Smooth muscle cell (in vitro differentiated cells): ENCODE measurements at regions not wholly inside any gene's neighbourhood (a gene's known extent, or its start where the extent isn't known, plus 50 kb on each side); places are given as distances from the start of the nearest gene placed in this dataset.
"Not testable (repeated sequence)": the region's sequence is repeated elsewhere in the genome, so short reads cannot be mapped to it uniquely, and the experiment has no call there.

ENCODE experiments used
- DNase-seq: peaks from one replicate; lab custom pipeline; 2025; ENCODE audit not compliant: unreplicated experiment; lab: John Stamatoyannopoulos, UW
- H2AFZ ChIP-seq: fragments of 200-600 bp; sonication (generic); 2 replicates; pipeline ENCODE4 v1.6.0; 2016; ENCODE audit warnings: antibody characterized with exemption, low read depth, mild to moderate bottlenecking
- H3F3A ChIP-seq: fragments of 200-600 bp; sonication (generic); 2 replicates; pipeline ENCODE4 v1.6.0; 2017; ENCODE audit warnings: antibody characterized with exemption, low read depth
- H3K27ac ChIP-seq: fragments of 200-600 bp; sonication (generic); 2 replicates; pipeline ENCODE4 v1.5.1; 2016; ENCODE audit warnings: low read depth, mild to moderate bottlenecking
- H3K27me3 ChIP-seq: fragments of 200-600 bp; sonication (generic); 2 replicates; pipeline ENCODE4 v1.6.1; 2016; ENCODE audit warnings: low read depth, mild to moderate bottlenecking
- H3K36me3 ChIP-seq: fragments of 200-600 bp; sonication (generic); 2 replicates; pipeline ENCODE4 v1.5.1; 2016; ENCODE audit warnings: low read depth
- H3K4me1 ChIP-seq: fragments of 200-600 bp; sonication (generic); 2 replicates; pipeline ENCODE4 v1.5.1; 2016; ENCODE audit warnings: low read depth
- H3K4me2 ChIP-seq: fragments of 200-600 bp; sonication (generic); 2 replicates; pipeline ENCODE4 v1.6.0; 2016; ENCODE audit warnings: mild to moderate bottlenecking
- H3K4me3 ChIP-seq: fragments of 200-600 bp; sonication (generic); 2 replicates; pipeline ENCODE4 v1.5.1; 2016; ENCODE audit warnings: mild to moderate bottlenecking
- H3K79me2 ChIP-seq: fragments of 200-600 bp; sonication (generic); 2 replicates; pipeline ENCODE4 v1.6.0; 2016; ENCODE audit warnings: low read depth, mild to moderate bottlenecking
- H3K9ac ChIP-seq: fragments of 200-600 bp; sonication (generic); 2 replicates; pipeline ENCODE4 v1.6.0; 2016; ENCODE audit warnings: low read depth
- H3K9me3 ChIP-seq: fragments of 200-600 bp; sonication (generic); replicated peaks from 2 replicates; pipeline ENCODE4 v1.5.1; 2016; ENCODE audit warnings: low read depth
- H4K20me1 ChIP-seq: fragments of 200-600 bp; sonication (generic); 2 replicates; pipeline ENCODE4 v1.6.0; 2016; ENCODE audit warnings: low read depth
- CTCF ChIP-seq: fragments of 200-600 bp; sonication (generic); IDR thresholded peaks from 2 replicates; pipeline ENCODE4 v1.5.1; 2017; ENCODE audit warnings: borderline replicate concordance, mild to moderate bottlenecking, antibody characterized with exemption; ENCODE audit not compliant: insufficient read depth, poor library complexity, severe bottlenecking
- WGBS: methylation state at CpG from one replicate; pipeline ENCODE4 v1.1.7; 2016; ENCODE audit warnings: low lambda C conversion rate; 5-methylcytosine and 5-hydroxymethylcytosine counted together

- Histone ChIP-seq H3K4me1 (no peaks in the 10 kb centered on the region), H3K79me2 (no peaks in the 10 kb centered on the region), H3K27me3 (no peaks in the 10 kb centered on the region), H3K36me3 (no peaks in the 10 kb centered on the region), H3K9me3 (no peaks in the 10 kb centered on the region), H3K9ac (no peak overlapping the region), H2AFZ (no peak overlapping the region), H3K4me3 (no peak overlapping the region), H3K4me2 (no peak overlapping the region), H4K20me1 (no peaks in the 10 kb centered on the region), H3F3A (no peaks in the 10 kb centered on the region), H3K27ac (no peak overlapping the region)
- no peak for TF ChIP-seq CTCF
- no peak for DNase-seq
- 96% methylated on average over 2 of the region's 2 CpGs for WGBS
These were observed 286.8 kb upstream of the AMIGO2 start for GRCh38 chr12:47366579-47366978.

- Histone ChIP-seq H3K27ac (no peak overlapping the region), H2AFZ (no peak overlapping the region), H3K79me2 (no peaks in the 10 kb centered on the region), H3K27me3 (no peaks in the 10 kb centered on the region), H3K4me1 (no peaks in the 10 kb centered on the region), H3K36me3 (no peaks in the 10 kb centered on the region), H3K4me3 (no peak overlapping the region), H3K9ac (no peak overlapping the region), H3F3A (no peaks in the 10 kb centered on the region), H4K20me1 (no peaks in the 10 kb centered on the region), H3K9me3 (no peaks in the 10 kb centered on the region), H3K4me2 (no peak overlapping the region)
- 96% methylated on average over 2 of the region's 2 CpGs for WGBS
- TF ChIP-seq CTCF = no peak
- DNase-seq = no peak
These were observed 286.4 kb upstream of the AMIGO2 start for GRCh38 chr12:47366157-47366556.

DNA sequence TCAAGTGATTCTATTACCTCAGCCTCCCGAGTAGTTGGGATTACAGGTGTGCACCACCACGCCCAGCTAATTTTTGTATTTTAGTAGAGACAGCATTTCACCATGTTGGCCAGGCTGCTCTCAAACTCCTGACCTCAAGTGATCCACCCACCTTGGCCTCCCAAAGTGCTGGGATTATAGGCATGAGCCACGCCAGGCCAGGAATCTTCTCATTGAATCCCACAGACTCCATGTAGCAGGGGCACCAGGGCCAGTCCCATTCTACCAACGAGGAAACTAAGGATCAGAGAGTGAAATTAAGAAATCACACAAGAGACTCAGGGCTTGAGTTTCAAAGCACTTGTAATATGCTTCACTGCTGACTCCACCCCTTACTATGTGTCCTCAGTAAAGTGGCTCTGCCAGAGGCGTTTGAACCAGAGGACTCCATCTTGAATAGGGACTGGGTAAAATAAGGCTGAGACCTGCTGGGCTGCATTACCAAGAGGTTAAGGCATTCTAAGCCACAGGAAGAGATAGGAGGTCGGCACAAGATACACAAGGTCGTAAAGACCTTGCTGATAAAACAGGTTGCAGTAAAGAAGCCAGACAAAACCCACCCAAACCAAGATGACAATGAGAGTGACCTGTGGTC lies 285.8 kb upstream of the AMIGO2 start:
- H4K20me1 ChIP-seq, H3K79me2 ChIP-seq, H3K9ac ChIP-seq, H3K27me3 ChIP-seq, H3K9me3 ChIP-seq, H3K4me1 ChIP-seq, DNase-seq, H3K4me3 ChIP-seq, H3K36me3 ChIP-seq, H3K4me2 ChIP-seq, H3F3A ChIP-seq, H3K27ac ChIP-seq, H2AFZ ChIP-seq: not testable (repeated sequence)
- 82% methylated on average over 7 of the region's 7 CpGs for WGBS

- no peak for TF ChIP-seq CTCF
- Histone ChIP-seq H2AFZ (no peak overlapping the region), H3K27me3 (no peaks in the 10 kb centered on the region), H4K20me1 (no peaks in the 10 kb centered on the region), H3K36me3 (no peaks in the 10 kb centered on the region), H3K4me2 (no peak overlapping the region), H3K79me2 (no peaks in the 10 kb centered on the region), H3K4me3 (no peak overlapping the region), H3K9me3 (no peaks in the 10 kb centered on the region), H3K27ac (no peak overlapping the region), H3K9ac (no peak overlapping the region), H3F3A (no peaks in the 10 kb centered on the region), H3K4me1 (no peaks in the 10 kb centered on the region)
- WGBS = 94% methylated on average over 2 of the region's 2 CpGs
- no peak for DNase-seq
These were observed 284.5 kb upstream of the AMIGO2 start for GRCh38 chr12:47364261-47364660.
